ENCODE measurements at regions not wholly inside any gene's neighbourhood (a gene's known extent, or its start where the extent isn't known, plus 50 kb on each side); places are given as distances from the start of the nearest gene placed in this dataset.

DNA sequence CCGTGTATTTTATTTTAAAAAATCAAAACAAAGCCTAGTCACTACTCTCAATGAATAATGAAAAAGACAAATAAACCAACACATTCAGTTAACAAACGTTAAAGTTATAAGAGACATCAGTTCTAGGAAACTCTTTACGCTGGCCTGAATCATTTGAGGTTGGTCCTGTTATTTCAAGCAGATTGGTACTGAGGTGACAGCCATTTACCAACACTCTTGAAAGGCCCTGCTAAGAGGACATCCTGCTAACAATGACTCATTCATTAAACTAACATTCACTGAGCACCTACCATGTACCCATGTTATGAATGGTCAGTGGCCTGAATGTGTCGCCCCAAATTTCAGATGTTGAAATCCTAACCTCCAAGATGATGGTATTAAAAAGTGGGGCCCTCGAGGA is 57.1 kb upstream of the ADGRG2 start:
- TF ChIP-seq CTCF (IDR thresholded peaks at IDR 0.05; ENCODE audit: low read depth, low read length), result no peak
- H3K9me3 ChIP-seq (ENCODE audit: severe bottlenecking), result no peaks in the 10 kb centered on the region
- H3K4me3 ChIP-seq (ENCODE audit: low read depth, low read length), result no peak overlapping the region
- peaks cover 50% of the 10 kb centered on the region for H3K27me3 ChIP-seq (ENCODE audit: insufficient read depth, low read depth, severe bottlenecking)
- H3K27ac ChIP-seq, result no peak overlapping the region
- no peaks in the 10 kb centered on the region for H3K36me3 ChIP-seq
- no peak for DNase-seq

GRCh38 chrX:19181345-19181744 is 59.1 kb upstream of the ADGRG2 start:
- H3K4me3 ChIP-seq (ENCODE audit: low read depth, low read length), result no peak overlapping the region
- DNase-seq, result no peak
- H3K27me3 ChIP-seq (ENCODE audit: insufficient read depth, low read depth, severe bottlenecking), result peaks cover 47% of the 10 kb centered on the region
- no peak for TF ChIP-seq CTCF (IDR thresholded peaks at IDR 0.05; ENCODE audit: low read depth, low read length)
- H3K9me3 ChIP-seq (ENCODE audit: severe bottlenecking), result no peaks in the 10 kb centered on the region
- no peak overlapping the region for H3K27ac ChIP-seq
- no peaks in the 10 kb centered on the region for H3K36me3 ChIP-seq

- no peak for DNase-seq
- no peaks in the 10 kb centered on the region for H3K9me3 ChIP-seq (ENCODE audit: severe bottlenecking)
- H3K27me3 ChIP-seq (ENCODE audit: insufficient read depth, low read depth, severe bottlenecking), result peaks cover 52% of the 10 kb centered on the region
- H3K4me3 ChIP-seq (ENCODE audit: low read depth, low read length), result no peak overlapping the region
- no peaks in the 10 kb centered on the region for H3K36me3 ChIP-seq
- no peak overlapping the region for H3K27ac ChIP-seq
- no peak for TF ChIP-seq CTCF (IDR thresholded peaks at IDR 0.05; ENCODE audit: low read depth, low read length)
Measured at GRCh38 chrX:19182785-19183184, 60.5 kb upstream of the ADGRG2 start.

- TF ChIP-seq CTCF (IDR thresholded peaks at IDR 0.05; ENCODE audit: low read depth, low read length), result no peak
- no peak for DNase-seq
- Histone ChIP-seq H3K27ac (no peak overlapping the region), H3K9me3 (ENCODE audit: severe bottlenecking) (no peaks in the 10 kb centered on the region), H3K36me3 (no peaks in the 10 kb centered on the region), H3K27me3 (ENCODE audit: insufficient read depth, low read depth, severe bottlenecking) (peaks cover 52% of the 10 kb centered on the region), H3K4me3 (ENCODE audit: low read depth, low read length) (no peak overlapping the region)
Measured at GRCh38 chrX:19183761-19184477, 61.7 kb upstream of the ADGRG2 start.

DNA sequence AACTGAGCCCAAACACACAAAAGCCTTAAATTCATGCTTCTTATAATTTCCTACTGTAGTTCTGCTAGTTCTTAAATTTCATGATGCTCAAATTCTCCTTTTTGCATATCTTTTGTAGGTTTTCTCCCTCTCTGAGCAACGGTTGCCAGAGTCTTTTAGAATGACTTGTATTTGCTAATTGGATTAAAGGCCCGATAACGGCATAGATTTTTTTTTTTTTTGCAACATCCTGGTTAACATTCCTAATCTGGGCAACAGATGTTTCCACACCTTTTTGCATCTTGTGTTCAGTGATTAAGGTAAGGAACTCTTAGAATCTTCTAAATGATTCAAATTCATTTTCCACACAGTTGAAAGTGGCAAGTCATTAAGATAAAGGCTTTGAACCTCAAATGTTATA is 66.3 kb upstream of the ADGRG2 start:
- Histone ChIP-seq H3K27ac (no peak overlapping the region), H3K4me3 (ENCODE audit: low read depth, low read length) (no peak overlapping the region), H3K27me3 (ENCODE audit: insufficient read depth, low read depth, severe bottlenecking) (peaks cover 63% of the 10 kb centered on the region), H3K9me3 (ENCODE audit: severe bottlenecking) (no peaks in the 10 kb centered on the region), H3K36me3 (no peaks in the 10 kb centered on the region)
- no peak for TF ChIP-seq CTCF (IDR thresholded peaks at IDR 0.05; ENCODE audit: low read depth, low read length)
- no peak for DNase-seq

- Histone ChIP-seq H3K27me3 (ENCODE audit: insufficient read depth, low read depth, severe bottlenecking) (peaks cover 64% of the 10 kb centered on the region), H3K9me3 (ENCODE audit: severe bottlenecking) (no peaks in the 10 kb centered on the region), H3K36me3 (no peaks in the 10 kb centered on the region), H3K27ac (no peak overlapping the region), H3K4me3 (ENCODE audit: low read depth, low read length) (no peak overlapping the region)
- TF ChIP-seq CTCF (IDR thresholded peaks at IDR 0.05; ENCODE audit: low read depth, low read length), result no peak
- no peak for DNase-seq
Measured at GRCh38 chrX:19190902-19191301, 68.6 kb upstream of the ADGRG2 start.

Data from WERI-Rb-1 (cell line).